Keratinocyte (primary cell): ENCODE measurements at regions not wholly inside any gene's neighbourhood (a gene's known extent, or its start where the extent isn't known, plus 50 kb on each side); places are given as distances from the start of the nearest gene placed in this dataset.

Source experiments
- CTCF ChIP-seq, 3 experiments: IDR thresholded peaks in 1 of 3; conservative IDR thresholded peaks in 1 of 3; optimal IDR thresholded peaks in 1 of 3; 2 replicates in 2 of 3; 3 replicates in 1 of 3; pipeline versions ENCODE3 to v1.5.1; 2011; ENCODE audit warnings: low read length in 3 of 3, mild to moderate bottlenecking in 3 of 3, moderate library complexity in 2 of 3, control low read depth in 1 of 3, inconsistent platforms in 1 of 3; ENCODE audit not compliant: insufficient read depth in 2 of 3; ENCODE audit errors: extremely low read depth in 1 of 3
- EZH2 ChIP-seq: IDR thresholded peaks from one replicate; pipeline ENCODE4 v1.6.1; 2012; ENCODE audit warnings: inconsistent platforms, mild to moderate bottlenecking, low read length, moderate library complexity

- TF ChIP-seq EZH2 (no peak), CTCF (optimal IDR thresholded peaks at IDR 0.05 in 1 of 3, IDR thresholded peaks at IDR 0.05 in 1 of 3, conservative IDR thresholded peaks at IDR 0.05 in 1 of 3; ENCODE audit: extremely low read depth in 1 of 3, insufficient read depth in 2 of 3, low read length in 3 of 3) (no peak)
Measured at GRCh38 chr3:137925080-137925479, 84.9 kb upstream of the CLDN18 start.
